ENCODE measurements at regions not wholly inside any gene's neighbourhood (a gene's known extent, or its start where the extent isn't known, plus 50 kb on each side); places are given as distances from the start of the nearest gene placed in this dataset.
A peak's percentile ranks its signal among the peaks of the same experiment; 100 is the strongest.

DNA sequence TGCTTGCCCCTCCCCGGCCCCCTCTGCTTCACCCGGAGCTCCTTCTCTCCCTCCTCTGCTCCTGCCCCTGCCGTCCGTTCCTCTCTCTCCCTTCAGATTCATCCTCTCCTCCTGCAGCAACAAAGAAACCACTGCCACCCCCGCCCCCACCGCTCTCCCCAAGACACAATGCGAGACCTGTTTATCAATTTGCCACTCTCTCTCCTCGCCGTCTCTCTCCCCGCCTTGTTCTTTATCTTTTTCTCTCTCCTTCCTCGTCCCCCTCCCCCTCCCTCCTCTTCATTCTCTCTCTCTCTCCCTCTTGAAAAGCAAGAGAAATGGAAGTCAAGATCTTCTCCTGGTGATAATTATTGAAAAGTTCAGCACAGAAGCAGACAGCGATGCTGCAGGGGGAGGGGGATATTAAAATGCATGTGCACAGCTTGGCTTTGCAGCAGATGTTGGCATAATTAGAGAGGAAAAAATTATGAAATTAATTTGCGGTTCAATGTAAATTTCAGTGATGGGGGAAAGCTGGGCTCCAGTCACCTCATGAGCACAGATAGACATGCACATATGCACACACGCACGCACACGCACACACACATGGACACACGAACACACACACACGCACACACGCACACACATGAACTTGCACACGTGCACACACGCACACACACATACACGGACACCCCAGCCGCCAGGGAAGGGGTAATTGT is 58.1 kb upstream of the CBFA2T3 start:
- peaks cover 19% of the 10 kb centered on the region for H3K4me1 Mint-ChIP-seq

More for the DNA sequence above, 58.1 kb upstream of the CBFA2T3 start:
- Histone ChIP-seq H3K27ac (ENCODE audit: low read depth) (no peak overlapping the region), H3K36me3 (ENCODE audit: insufficient read depth) (no peaks in the 10 kb centered on the region), H3F3A (replicated peaks; ENCODE audit: low read depth) (no peaks in the 10 kb centered on the region), H2AFZ (peak overlapping the region; percentile 63), H3K4me3 (0 out of 2 replicates have a peak overlapping the region, but pooled peaks have one; percentile 14), H3K79me2 (replicated peaks; ENCODE audit: insufficient read depth) (no peaks in the 10 kb centered on the region), H3K4me2 (0 out of 2 replicates have a peak overlapping the region, but pooled peaks have one; percentile 12), H3K9me2 (ENCODE audit: insufficient read depth) (no peaks in the 10 kb centered on the region), H3K4me1 (ENCODE audit: insufficient read depth) (no peaks in the 10 kb centered on the region), H3K27me3 (ENCODE audit: insufficient read depth) (no peaks in the 10 kb centered on the region), H4K20me1 (replicated peaks; ENCODE audit: insufficient read depth) (no peaks in the 10 kb centered on the region)
- Mint-ChIP-seq H3K4me3 (peak overlapping the region; percentile 36; the same call in 2 of the 3 replicates), H3K27ac (no peak overlapping the region; the same call in 1 of the 2 replicates), H3K27me3 (ENCODE audit: insufficient read depth, low read depth, poor library complexity) (peaks cover 11% of the 10 kb centered on the region), H3K36me3 (ENCODE audit: low read depth) (no peaks in the 10 kb centered on the region), H3K9me3 (peaks cover 9% of the 10 kb centered on the region; the same call in 2 of the 3 replicates)
- TF ChIP-seq STAT1 (IDR thresholded peaks at IDR 0.05; ENCODE audit: unreplicated experiment) = no peak
- TF ChIP-seq, protein P1, sequence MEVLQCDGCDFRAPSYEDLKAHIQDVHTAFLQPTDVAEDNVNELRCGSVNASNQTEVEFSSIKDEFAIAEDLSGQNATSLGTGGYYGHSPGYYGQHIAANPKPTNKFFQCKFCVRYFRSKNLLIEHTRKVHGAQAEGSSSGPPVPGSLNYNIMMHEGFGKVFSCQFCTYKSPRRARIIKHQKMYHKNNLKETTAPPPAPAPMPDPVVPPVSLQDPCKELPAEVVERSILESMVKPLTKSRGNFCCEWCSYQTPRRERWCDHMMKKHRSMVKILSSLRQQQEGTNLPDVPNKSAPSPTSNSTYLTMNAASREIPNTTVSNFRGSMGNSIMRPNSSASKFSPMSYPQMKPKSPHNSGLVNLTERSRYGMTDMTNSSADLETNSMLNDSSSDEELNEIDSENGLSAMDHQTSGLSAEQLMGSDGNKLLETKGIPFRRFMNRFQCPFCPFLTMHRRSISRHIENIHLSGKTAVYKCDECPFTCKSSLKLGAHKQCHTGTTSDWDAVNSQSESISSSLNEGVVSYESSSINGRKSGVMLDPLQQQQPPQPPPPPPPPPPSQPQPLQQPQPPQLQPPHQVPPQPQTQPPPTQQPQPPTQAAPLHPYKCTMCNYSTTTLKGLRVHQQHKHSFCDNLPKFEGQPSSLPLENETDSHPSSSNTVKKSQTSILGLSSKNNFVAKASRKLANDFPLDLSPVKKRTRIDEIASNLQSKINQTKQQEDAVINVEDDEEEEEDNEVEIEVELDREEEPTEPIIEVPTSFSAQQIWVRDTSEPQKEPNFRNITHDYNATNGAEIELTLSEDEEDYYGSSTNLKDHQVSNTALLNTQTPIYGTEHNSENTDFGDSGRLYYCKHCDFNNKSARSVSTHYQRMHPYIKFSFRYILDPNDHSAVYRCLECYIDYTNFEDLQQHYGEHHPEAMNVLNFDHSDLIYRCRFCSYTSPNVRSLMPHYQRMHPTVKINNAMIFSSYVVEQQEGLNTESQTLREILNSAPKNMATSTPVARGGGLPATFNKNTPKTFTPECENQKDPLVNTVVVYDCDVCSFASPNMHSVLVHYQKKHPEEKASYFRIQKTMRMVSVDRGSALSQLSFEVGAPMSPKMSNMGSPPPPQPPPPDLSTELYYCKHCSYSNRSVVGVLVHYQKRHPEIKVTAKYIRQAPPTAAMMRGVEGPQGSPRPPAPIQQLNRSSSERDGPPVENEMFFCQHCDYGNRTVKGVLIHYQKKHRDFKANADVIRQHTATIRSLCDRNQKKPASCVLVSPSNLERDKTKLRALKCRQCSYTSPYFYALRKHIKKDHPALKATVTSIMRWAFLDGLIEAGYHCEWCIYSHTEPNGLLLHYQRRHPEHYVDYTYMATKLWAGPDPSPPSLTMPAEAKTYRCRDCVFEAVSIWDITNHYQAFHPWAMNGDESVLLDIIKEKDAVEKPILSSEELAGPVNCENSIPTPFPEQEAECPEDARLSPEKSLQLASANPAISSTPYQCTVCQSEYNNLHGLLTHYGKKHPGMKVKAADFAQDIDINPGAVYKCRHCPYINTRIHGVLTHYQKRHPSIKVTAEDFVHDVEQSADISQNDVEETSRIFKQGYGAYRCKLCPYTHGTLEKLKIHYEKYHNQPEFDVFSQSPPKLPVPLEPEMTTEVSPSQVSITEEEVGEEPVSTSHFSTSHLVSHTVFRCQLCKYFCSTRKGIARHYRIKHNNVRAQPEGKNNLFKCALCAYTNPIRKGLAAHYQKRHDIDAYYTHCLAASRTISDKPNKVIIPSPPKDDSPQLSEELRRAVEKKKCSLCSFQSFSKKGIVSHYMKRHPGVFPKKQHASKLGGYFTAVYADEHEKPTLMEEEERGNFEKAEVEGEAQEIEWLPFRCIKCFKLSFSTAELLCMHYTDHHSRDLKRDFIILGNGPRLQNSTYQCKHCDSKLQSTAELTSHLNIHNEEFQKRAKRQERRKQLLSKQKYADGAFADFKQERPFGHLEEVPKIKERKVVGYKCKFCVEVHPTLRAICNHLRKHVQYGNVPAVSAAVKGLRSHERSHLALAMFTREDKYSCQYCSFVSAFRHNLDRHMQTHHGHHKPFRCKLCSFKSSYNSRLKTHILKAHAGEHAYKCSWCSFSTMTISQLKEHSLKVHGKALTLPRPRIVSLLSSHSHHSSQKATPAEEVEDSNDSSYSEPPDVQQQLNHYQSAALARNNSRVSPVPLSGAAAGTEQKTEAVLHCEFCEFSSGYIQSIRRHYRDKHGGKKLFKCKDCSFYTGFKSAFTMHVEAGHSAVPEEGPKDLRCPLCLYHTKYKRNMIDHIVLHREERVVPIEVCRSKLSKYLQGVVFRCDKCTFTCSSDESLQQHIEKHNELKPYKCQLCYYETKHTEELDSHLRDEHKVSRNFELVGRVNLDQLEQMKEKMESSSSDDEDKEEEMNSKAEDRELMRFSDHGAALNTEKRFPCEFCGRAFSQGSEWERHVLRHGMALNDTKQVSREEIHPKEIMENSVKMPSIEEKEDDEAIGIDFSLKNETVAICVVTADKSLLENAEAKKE (CRISPR knock-in tag; IDR thresholded peaks at IDR 0.05) = no peak
- TF ChIP-seq NANOG (IDR thresholded peaks at IDR 0.05; ENCODE audit: borderline replicate concordance) = no peak
- TF ChIP-seq JUNB (IDR thresholded peaks at IDR 0.05; ENCODE audit: unreplicated experiment) = no peak
- no peak for TF ChIP-seq CREB1 (CRISPR knock-in tag; IDR thresholded peaks at IDR 0.05; ENCODE audit: low read depth)
- TF ChIP-seq POLR2AphosphoS5 (IDR thresholded peaks at IDR 0.05; ENCODE audit: low read depth) = no peak
- TF ChIP-seq ZNF114 (CRISPR knock-in tag; IDR thresholded peaks at IDR 0.05) = no peak
- TF ChIP-seq ETS1 (IDR thresholded peaks at IDR 0.05) = no peak
- TF ChIP-seq EZH2phosphoT487 (IDR thresholded peaks at IDR 0.05; ENCODE audit: unreplicated experiment) = no peak
- no peak for TF ChIP-seq EZH2 (IDR thresholded peaks at IDR 0.05; ENCODE audit: low read depth, unreplicated experiment)
- TF ChIP-seq ZNF331 (CRISPR knock-in tag; IDR thresholded peaks at IDR 0.05; ENCODE audit: low read depth) = no peak
- TF ChIP-seq CTCF (conservative IDR thresholded peaks at IDR 0.05; ENCODE audit: low read depth in 2 of 2) = no peak
- TF ChIP-seq, protein P2, sequence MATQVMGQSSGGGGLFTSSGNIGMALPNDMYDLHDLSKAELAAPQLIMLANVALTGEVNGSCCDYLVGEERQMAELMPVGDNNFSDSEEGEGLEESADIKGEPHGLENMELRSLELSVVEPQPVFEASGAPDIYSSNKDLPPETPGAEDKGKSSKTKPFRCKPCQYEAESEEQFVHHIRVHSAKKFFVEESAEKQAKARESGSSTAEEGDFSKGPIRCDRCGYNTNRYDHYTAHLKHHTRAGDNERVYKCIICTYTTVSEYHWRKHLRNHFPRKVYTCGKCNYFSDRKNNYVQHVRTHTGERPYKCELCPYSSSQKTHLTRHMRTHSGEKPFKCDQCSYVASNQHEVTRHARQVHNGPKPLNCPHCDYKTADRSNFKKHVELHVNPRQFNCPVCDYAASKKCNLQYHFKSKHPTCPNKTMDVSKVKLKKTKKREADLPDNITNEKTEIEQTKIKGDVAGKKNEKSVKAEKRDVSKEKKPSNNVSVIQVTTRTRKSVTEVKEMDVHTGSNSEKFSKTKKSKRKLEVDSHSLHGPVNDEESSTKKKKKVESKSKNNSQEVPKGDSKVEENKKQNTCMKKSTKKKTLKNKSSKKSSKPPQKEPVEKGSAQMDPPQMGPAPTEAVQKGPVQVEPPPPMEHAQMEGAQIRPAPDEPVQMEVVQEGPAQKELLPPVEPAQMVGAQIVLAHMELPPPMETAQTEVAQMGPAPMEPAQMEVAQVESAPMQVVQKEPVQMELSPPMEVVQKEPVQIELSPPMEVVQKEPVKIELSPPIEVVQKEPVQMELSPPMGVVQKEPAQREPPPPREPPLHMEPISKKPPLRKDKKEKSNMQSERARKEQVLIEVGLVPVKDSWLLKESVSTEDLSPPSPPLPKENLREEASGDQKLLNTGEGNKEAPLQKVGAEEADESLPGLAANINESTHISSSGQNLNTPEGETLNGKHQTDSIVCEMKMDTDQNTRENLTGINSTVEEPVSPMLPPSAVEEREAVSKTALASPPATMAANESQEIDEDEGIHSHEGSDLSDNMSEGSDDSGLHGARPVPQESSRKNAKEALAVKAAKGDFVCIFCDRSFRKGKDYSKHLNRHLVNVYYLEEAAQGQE (IDR thresholded peaks at IDR 0.05; ENCODE audit: unreplicated experiment) = no peak
- DNase-seq (ENCODE audit: low spot score) = peak; percentile 38
- ATAC-seq = peak; percentile 34

Data from GM23338 (cell line).